H1 (cell line): ENCODE measurements at regions not wholly inside any gene's neighbourhood (a gene's known extent, or its start where the extent isn't known, plus 50 kb on each side); places are given as distances from the start of the nearest gene placed in this dataset.

Experiments used
- CTCF ChIA-PET: fragments of 300-600 bp; sonication (Branson Sonifier 250); formaldehyde crosslinking; loops from one replicate; lab custom pipeline; 2021; ENCODE audit not compliant: partially characterized antibody; lab: Charles Lee
- POLR2A ChIA-PET: fragments of 300-600 bp; sonication (Branson Sonifier 250); formaldehyde crosslinking; loops from one replicate; lab custom pipeline; 2021; ENCODE audit warnings: inconsistent platforms; ENCODE audit not compliant: partially characterized antibody; lab: Charles Lee
- DNase-seq, 2 experiments: peaks; one replicate each; pipeline versions ENCODE4 v3.0.0 to v3.0.0-alpha.2; 2010 to 2022; ENCODE audit warnings: low spot score in 2 of 2, low read depth in 1 of 2, mixed read lengths in 1 of 2
- FAIRE-seq: peaks from 2 replicates; lab custom pipeline; 2011; peaks lifted over from hg19 to GRCh38; lab: Jason Lieb, UNC
- H2AFZ ChIP-seq: 2 replicates; pipeline ENCODE4 v1.8.1; 2012; ENCODE audit warnings: low read length, inconsistent platforms
- H2AK5ac ChIP-seq: 2 replicates; pipeline ENCODE4 v1.6.1; 2013; ENCODE audit warnings: low read depth, low read length
- H2BK120ac ChIP-seq: replicated peaks from 2 replicates; pipeline ENCODE3; 2013; ENCODE audit warnings: low read depth, low read length, inconsistent platforms
- H2BK12ac ChIP-seq: 2 replicates; pipeline ENCODE4 v1.6.1; 2013; ENCODE audit warnings: low read depth, low read length
- H2BK15ac ChIP-seq: 2 replicates; pipeline ENCODE4 v1.6.1; 2013; ENCODE audit warnings: low read length
- H2BK20ac ChIP-seq: 2 replicates; pipeline ENCODE4 v1.6.1; 2013; ENCODE audit warnings: low read length
- H2BK5ac ChIP-seq: 2 replicates; pipeline ENCODE4 v1.6.1; 2013; ENCODE audit warnings: low read depth, low read length
- H3K14ac ChIP-seq: 2 replicates; pipeline ENCODE4 v1.6.1; 2013; ENCODE audit warnings: inconsistent platforms; ENCODE audit not compliant: insufficient read length
- H3K18ac ChIP-seq: 2 replicates; pipeline ENCODE4 v1.6.1; 2013; ENCODE audit warnings: low read length; ENCODE audit errors: extremely low read depth
- H3K23ac ChIP-seq: 2 replicates; pipeline ENCODE4 v1.6.1; 2013; ENCODE audit warnings: inconsistent platforms; ENCODE audit not compliant: insufficient read length
- H3K23me2 ChIP-seq: 2 replicates; pipeline ENCODE4 v1.6.1; 2013; ENCODE audit warnings: low read depth, low read length
- H3K27ac ChIP-seq: 2 replicates; pipeline ENCODE4 v1.6.1; 2011; ENCODE audit warnings: low read depth, low read length, inconsistent platforms
- H3K27me3 ChIP-seq, 4 experiments: replicated peaks in 1 of 4; 1 replicate in 1 of 4; 2 replicates in 3 of 4; pipeline versions ENCODE4 v1.6.1 to v1.8.1; 2011 to 2013; ENCODE audit warnings: low read length in 3 of 4, mild to moderate bottlenecking in 3 of 4, inconsistent platforms in 2 of 4, mixed read lengths in 2 of 4, moderate library complexity in 1 of 4; ENCODE audit not compliant: control insufficient read depth in 3 of 4, insufficient read depth in 3 of 4; ENCODE audit errors: extremely low read depth in 1 of 4
- H3K36me3 ChIP-seq, 4 experiments: 2 replicates each; pipeline versions ENCODE4 v1.6.1 to v1.8.1; 2011 to 2013; ENCODE audit warnings: mild to moderate bottlenecking in 4 of 4, low read length in 3 of 4, moderate library complexity in 2 of 4, control low read depth in 1 of 4, inconsistent platforms in 1 of 4; ENCODE audit not compliant: insufficient read depth in 4 of 4, control insufficient read depth in 2 of 4
- H3K4ac ChIP-seq: replicated peaks from 2 replicates; pipeline ENCODE3; 2013; ENCODE audit warnings: low read length, low read depth, mixed read lengths, inconsistent platforms; ENCODE audit not compliant: insufficient read length
- H3K4me1 ChIP-seq, 4 experiments: replicated peaks in 1 of 4; 1 replicate in 1 of 4; 2 replicates in 3 of 4; pipeline versions ENCODE4 v1.6.1 to v1.8.1; 2011 to 2013; ENCODE audit warnings: low read length in 3 of 4, inconsistent platforms in 2 of 4, mixed read lengths in 1 of 4; ENCODE audit not compliant: insufficient read depth in 4 of 4, control insufficient read depth in 3 of 4
- H3K4me2 ChIP-seq, 2 experiments: 2 replicates each; pipeline versions ENCODE4 v1.6.1 to v1.8.1; 2011 to 2013; ENCODE audit warnings: low read depth in 2 of 2, low read length in 2 of 2, control low read depth in 1 of 2, inconsistent platforms in 1 of 2, mild to moderate bottlenecking in 1 of 2; ENCODE audit not compliant: insufficient read depth in 1 of 2
- H3K4me3 ChIP-seq, 4 experiments: fragments of 200-600, 300-600 bp in 1 of 4; sonication (generic), shearing (Covaris generic), sonication (Bioruptor Twin) in 1 of 4; 2 replicates each; pipeline versions ENCODE4 v1.5.1 to v1.8.1; 2011 to 2016; ENCODE audit warnings: low read length in 4 of 4, low read depth in 3 of 4, control low read depth in 2 of 4, inconsistent platforms in 2 of 4, mild to moderate bottlenecking in 2 of 4, mixed read lengths in 1 of 4, moderate library complexity in 1 of 4; ENCODE audit not compliant: insufficient read depth in 2 of 4; ENCODE audit errors: extremely low read depth in 1 of 4
- H3K56ac ChIP-seq: replicated peaks from 2 replicates; pipeline ENCODE3; 2013; ENCODE audit warnings: low read depth, mild to moderate bottlenecking, mixed read lengths, low read length, inconsistent platforms; ENCODE audit not compliant: insufficient read length
- H3K79me1 ChIP-seq: 2 replicates; pipeline ENCODE4 v1.6.1; 2013; ENCODE audit warnings: low read depth, low read length, control low read depth
- H3K79me2 ChIP-seq, 2 experiments: 2 replicates each; pipeline versions ENCODE4 v1.6.1 to v1.8.1; 2012 to 2013; ENCODE audit warnings: low read length in 2 of 2, mild to moderate bottlenecking in 2 of 2, inconsistent platforms in 1 of 2; ENCODE audit not compliant: insufficient read depth in 2 of 2, control insufficient read depth in 1 of 2
- H3K9ac ChIP-seq, 4 experiments: replicated peaks in 1 of 4; 1 replicate in 1 of 4; 2 replicates in 3 of 4; pipeline versions ENCODE4 v1.6.1 to v1.8.1; 2011 to 2013; ENCODE audit warnings: low read depth in 3 of 4, low read length in 3 of 4, control low read depth in 2 of 4, mild to moderate bottlenecking in 2 of 4, moderate library complexity in 2 of 4, inconsistent platforms in 1 of 4; ENCODE audit errors: extremely low read depth in 1 of 4
- H3K9me3 ChIP-seq, 2 experiments: 2 replicates each; pipeline versions ENCODE4 v1.6.1 to v1.8.1; 2012 to 2013; ENCODE audit warnings: mild to moderate bottlenecking in 2 of 2, moderate library complexity in 2 of 2, control low read depth in 1 of 2, inconsistent platforms in 1 of 2, low read depth in 1 of 2, low read length in 1 of 2, mixed read lengths in 1 of 2; ENCODE audit not compliant: insufficient read depth in 2 of 2
- H4K20me1 ChIP-seq, 2 experiments: replicated peaks in 1 of 2; 2 replicates each; pipeline versions ENCODE3 to v1.8.1; 2011 to 2013; ENCODE audit warnings: inconsistent platforms in 2 of 2, low read length in 2 of 2, mild to moderate bottlenecking in 1 of 2; ENCODE audit not compliant: insufficient read depth in 2 of 2, control insufficient read depth in 1 of 2
- H4K5ac ChIP-seq: 2 replicates; pipeline ENCODE4 v1.6.1; 2013; ENCODE audit warnings: low read length, low read depth, mixed read lengths, inconsistent platforms; ENCODE audit not compliant: insufficient read length
- H4K8ac ChIP-seq: 2 replicates; pipeline ENCODE4 v1.8.0; 2013; ENCODE audit warnings: mild to moderate bottlenecking, moderate library complexity, low read length, inconsistent platforms; ENCODE audit not compliant: insufficient read depth; ENCODE audit errors: extremely low read depth
- H4K91ac ChIP-seq: replicated peaks from 2 replicates; pipeline ENCODE3; 2013; ENCODE audit warnings: low read length, mixed read lengths, inconsistent platforms; ENCODE audit not compliant: insufficient read length
- CBX8 ChIP-seq: fragments of 300-800, 300-1000 bp; sonication (generic); IDR thresholded peaks from 2 replicates; pipeline ENCODE4 v1.7.1; 2016; ENCODE audit warnings: low read depth, low read length, borderline replicate concordance
- RFX5 ChIP-seq: IDR thresholded peaks from 2 replicates; pipeline ENCODE4 v1.6.1; 2011; ENCODE audit warnings: low read depth, low read length, improper control_type of control experiment, borderline replicate concordance
- SAP30 ChIP-seq: fragments of 300-600 bp; sonication (generic); IDR thresholded peaks from 2 replicates; pipeline ENCODE4 v1.7.1; 2012; ENCODE audit warnings: low read length, moderate library complexity, mild to moderate bottlenecking, inconsistent platforms; ENCODE audit not compliant: insufficient read depth, insufficient replicate concordance
- SP2 ChIP-seq: IDR thresholded peaks from 2 replicates; pipeline ENCODE4 v1.6.1; 2012; ENCODE audit warnings: mild to moderate bottlenecking, low read length, inconsistent platforms
- TBP ChIP-seq: IDR thresholded peaks from 2 replicates; pipeline ENCODE4 v1.6.1; 2011; ENCODE audit warnings: low read depth, low read length, improper control_type of control experiment
- WGBS, 2 experiments: shearing (Covaris generic) in 1 of 2; methylation state at CpG; one replicate each; pipeline versions ENCODE4 v1.1.6 to v1.1.7; 2013 to 2015; ENCODE audit warnings: low lambda C conversion rate in 2 of 2, mixed read lengths in 2 of 2, inconsistent platforms in 1 of 2, low coverage in 1 of 2, missing lambda C conversion rate in 1 of 2; ENCODE audit not compliant: insufficient replicate concordance in 2 of 2, insufficient coverage in 1 of 2, insufficient read length in 1 of 2; ENCODE audit errors: extremely low coverage in 1 of 2, missing lambda C conversion rate in 1 of 2; 5-methylcytosine and 5-hydroxymethylcytosine counted together
- TF ChIP-seq, protein P1 (sequence below): IDR thresholded peaks from 2 replicates; pipeline ENCODE4 v1.6.1; 2012; ENCODE audit warnings: inconsistent platforms

DNA sequence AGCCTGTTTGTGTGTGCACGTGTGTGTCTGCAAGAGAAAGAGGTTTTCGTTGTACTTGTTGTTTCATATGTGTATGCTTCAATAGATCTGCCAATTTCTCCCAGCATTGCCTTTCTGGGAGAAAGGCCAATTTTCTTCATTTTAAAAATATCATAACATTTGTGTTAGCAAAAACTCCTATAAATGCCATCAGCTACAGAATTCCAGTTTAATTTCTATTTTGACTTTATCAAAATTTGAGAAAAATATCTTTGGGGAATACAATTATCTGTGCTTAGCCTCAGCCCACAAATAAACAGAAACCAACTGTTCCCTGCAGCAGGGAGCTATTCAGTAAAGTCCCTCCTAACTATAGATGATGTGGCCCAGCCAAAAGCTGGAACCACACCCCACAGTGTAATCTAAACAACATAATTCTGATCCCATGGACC, 68.3 kb upstream of the MGMT start:
- H3K79me2 ChIP-seq = no peaks in the 10 kb centered on the region
- TF ChIP-seq CBX8 = no peak
- TF ChIP-seq SP2 = no peak
- no peak for TF ChIP-seq RFX5
- TF ChIP-seq, protein P1, sequence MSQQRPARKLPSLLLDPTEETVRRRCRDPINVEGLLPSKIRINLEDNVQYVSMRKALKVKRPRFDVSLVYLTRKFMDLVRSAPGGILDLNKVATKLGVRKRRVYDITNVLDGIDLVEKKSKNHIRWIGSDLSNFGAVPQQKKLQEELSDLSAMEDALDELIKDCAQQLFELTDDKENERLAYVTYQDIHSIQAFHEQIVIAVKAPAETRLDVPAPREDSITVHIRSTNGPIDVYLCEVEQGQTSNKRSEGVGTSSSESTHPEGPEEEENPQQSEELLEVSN = no peak
- no peak for TF ChIP-seq SAP30
- no peak for TF ChIP-seq TBP
- no peaks in the 10 kb centered on the region for H3K9me3 ChIP-seq
- CTCF ChIA-PET = no interaction called here
- H2BK5ac ChIP-seq = no peak overlapping the region
- H3K23ac ChIP-seq = no peak overlapping the region
- H3K23me2 ChIP-seq = no peaks in the 10 kb centered on the region
- no peak overlapping the region for H3K56ac ChIP-seq
- WGBS, 2 experiments = 89% methylated on average over 2 of the region's 2 CpGs; no CpG with 5 or more reads in 1 of the 2 experiments
- no peak overlapping the region for H4K8ac ChIP-seq
- POLR2A ChIA-PET = no interaction called here
- no peak overlapping the region for H3K4me2 ChIP-seq
- H3K14ac ChIP-seq = no peak overlapping the region
- H3K9ac ChIP-seq = no peak overlapping the region
- H2AFZ ChIP-seq = no peak overlapping the region
- DNase-seq (no peak), FAIRE-seq (no peak)
- no peak overlapping the region for H3K27ac ChIP-seq
- no peaks in the 10 kb centered on the region for H3K27me3 ChIP-seq
- H4K5ac ChIP-seq = no peak overlapping the region
- no peak overlapping the region for H4K91ac ChIP-seq
- H3K4me3 ChIP-seq = no peak overlapping the region
- no peak overlapping the region for H2AK5ac ChIP-seq
- H2BK15ac ChIP-seq = no peak overlapping the region
- no peak overlapping the region for H2BK12ac ChIP-seq
- H2BK120ac ChIP-seq = no peak overlapping the region
- no peaks in the 10 kb centered on the region for H3K36me3 ChIP-seq
- no peak overlapping the region for H3K4ac ChIP-seq
- no peaks in the 10 kb centered on the region; a peak in 1 of 7 replicates for H3K4me1 ChIP-seq
- no peaks in the 10 kb centered on the region for H4K20me1 ChIP-seq
- H3K18ac ChIP-seq = no peak overlapping the region
- no peaks in the 10 kb centered on the region for H3K79me1 ChIP-seq
- no peak overlapping the region for H2BK20ac ChIP-seq
